ENCODE measurements at regions not wholly inside any gene's neighbourhood (a gene's known extent, or its start where the extent isn't known, plus 50 kb on each side); places are given as distances from the start of the nearest gene placed in this dataset.

- DNase-seq (ENCODE audit: low read depth): no peak
- no peak for TF ChIP-seq CTCF (IDR thresholded peaks at IDR 0.05; ENCODE audit: low read depth, low read length, missing control alignments)
- in situ Hi-C loops (cut with HindIII; ENCODE audit: low sequenced_read_pairs): no loop called here
- no peak overlapping the region for H3K4me3 ChIP-seq (ENCODE audit: low read depth, low read length)
Observed at GRCh38 chr4:67134616-67135015, 410.7 kb downstream of the CENPC start.

- DNase-seq (ENCODE audit: low read depth): no peak
- no peak for TF ChIP-seq CTCF (IDR thresholded peaks at IDR 0.05; ENCODE audit: low read depth, low read length, missing control alignments)
- no peak overlapping the region for H3K4me3 ChIP-seq (ENCODE audit: low read depth, low read length)
- in situ Hi-C loops (cut with HindIII; ENCODE audit: low sequenced_read_pairs): no loop called here
Observed at GRCh38 chr4:67133162-67133561, 412.1 kb downstream of the CENPC start.

GRCh38 chr4:67131224-67131623 is 414.1 kb downstream of the CENPC start:
- no peak overlapping the region for H3K4me3 ChIP-seq (ENCODE audit: low read depth, low read length)
- in situ Hi-C loops (cut with HindIII; ENCODE audit: low sequenced_read_pairs): no loop called here
- TF ChIP-seq CTCF (IDR thresholded peaks at IDR 0.05; ENCODE audit: low read depth, low read length, missing control alignments): no peak
- no peak for DNase-seq (ENCODE audit: low read depth)

GRCh38 chr4:67130411-67130810 is 414.9 kb downstream of the CENPC start:
- in situ Hi-C loops (cut with HindIII; ENCODE audit: low sequenced_read_pairs): no loop called here
- no peak overlapping the region for H3K4me3 ChIP-seq (ENCODE audit: low read depth, low read length)
- DNase-seq (ENCODE audit: low read depth): no peak
- TF ChIP-seq CTCF (IDR thresholded peaks at IDR 0.05; ENCODE audit: low read depth, low read length, missing control alignments): no peak

GRCh38 chr4:67126570-67126969 is 418.7 kb downstream of the CENPC start:
- DNase-seq (ENCODE audit: low read depth): no peak
- in situ Hi-C loops (cut with HindIII; ENCODE audit: low sequenced_read_pairs): no loop called here
- no peak for TF ChIP-seq CTCF (IDR thresholded peaks at IDR 0.05; ENCODE audit: low read depth, low read length, missing control alignments)
- no peak overlapping the region for H3K4me3 ChIP-seq (ENCODE audit: low read depth, low read length)

- no peak for TF ChIP-seq CTCF (IDR thresholded peaks at IDR 0.05; ENCODE audit: low read depth, low read length, missing control alignments)
- in situ Hi-C loops (cut with HindIII; ENCODE audit: low sequenced_read_pairs): no loop called here
- peak; percentile 9 for DNase-seq (ENCODE audit: low read depth)
- H3K4me3 ChIP-seq (ENCODE audit: low read depth, low read length): no peak overlapping the region
Observed at GRCh38 chr4:67125636-67126514, 419.4 kb downstream of the CENPC start.

Data from astrocyte of the cerebellum (primary cell).